HG03139 (cell line): ENCODE measurements at regions not wholly inside any gene's neighbourhood (a gene's known extent, or its start where the extent isn't known, plus 50 kb on each side); places are given as distances from the start of the nearest gene placed in this dataset.
"Not testable (repeated sequence)": the region's sequence is repeated elsewhere in the genome, so short reads cannot be mapped to it uniquely, and the experiment has no call there.

ENCODE experiments used
- ATAC-seq: cut with Tn5 transposase; IDR thresholded peaks from one replicate; pipeline ENCODE4 v1.9.1; 2021; ENCODE audit not compliant: unreplicated experiment

DNA sequence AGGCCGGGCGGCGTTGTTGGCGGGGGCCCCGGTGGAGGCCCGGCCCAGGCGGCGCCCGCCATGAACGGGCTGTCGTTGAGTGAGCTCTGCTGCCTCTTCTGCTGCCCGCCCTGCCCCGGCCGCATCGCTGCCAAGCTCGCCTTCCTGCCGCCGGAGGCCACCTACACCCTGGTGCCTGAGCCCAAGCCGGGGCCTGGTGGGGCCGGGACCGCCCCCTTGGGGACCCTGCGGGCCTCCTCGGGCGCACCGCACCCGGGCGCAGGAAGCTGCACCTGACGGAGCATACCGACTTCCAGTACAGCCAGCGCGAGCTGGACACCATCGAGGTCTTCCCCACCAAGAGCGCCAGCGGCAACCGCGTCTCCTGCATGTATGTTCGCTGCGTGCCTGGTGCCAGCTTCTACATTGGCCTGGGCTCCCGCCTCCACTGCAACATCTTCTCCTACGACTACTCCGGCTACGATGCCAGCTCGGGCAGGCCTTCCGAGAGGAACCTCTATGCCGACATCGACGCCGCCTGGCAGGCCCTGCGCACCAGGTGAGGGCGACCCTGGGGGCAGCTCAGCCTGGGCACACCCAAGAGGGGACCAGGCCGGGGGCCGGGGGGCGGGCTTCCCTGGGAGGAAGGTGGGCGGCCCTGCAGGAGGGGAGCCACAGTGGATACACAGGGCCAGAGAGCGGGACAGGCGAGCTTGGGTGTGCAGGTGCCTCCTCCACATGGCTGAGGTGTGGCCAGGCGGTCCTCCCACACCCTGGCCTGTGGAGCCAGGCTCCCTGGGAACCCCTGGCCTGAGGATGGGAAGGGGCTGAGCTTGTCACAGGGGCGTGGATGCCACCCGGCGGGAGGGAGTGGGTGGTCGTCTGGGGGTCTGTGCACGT, 201.6 kb downstream of the USP22 start:
- not testable (repeated sequence) for ATAC-seq

DNA sequence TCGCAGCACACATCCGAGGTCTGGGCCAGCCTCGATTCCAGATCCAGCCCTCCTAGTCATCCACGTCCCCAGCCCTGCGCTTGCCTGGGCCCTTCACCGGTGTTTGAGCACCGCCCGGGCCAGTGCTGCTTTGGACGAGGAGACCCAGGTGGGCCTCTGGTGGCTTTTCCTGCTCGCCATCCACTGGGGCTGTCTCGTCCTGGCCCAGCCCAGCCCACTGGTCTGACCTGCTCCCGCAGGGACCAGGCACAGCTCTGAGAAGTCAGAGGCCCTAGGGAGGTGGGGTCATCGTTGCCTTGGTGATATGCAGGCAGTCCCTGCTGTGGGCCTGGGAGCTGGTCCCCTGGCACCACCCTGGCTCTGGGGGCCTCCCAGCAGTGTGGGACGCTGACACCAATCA, 200.8 kb downstream of the USP22 start:
- ATAC-seq: not testable (repeated sequence)

DNA sequence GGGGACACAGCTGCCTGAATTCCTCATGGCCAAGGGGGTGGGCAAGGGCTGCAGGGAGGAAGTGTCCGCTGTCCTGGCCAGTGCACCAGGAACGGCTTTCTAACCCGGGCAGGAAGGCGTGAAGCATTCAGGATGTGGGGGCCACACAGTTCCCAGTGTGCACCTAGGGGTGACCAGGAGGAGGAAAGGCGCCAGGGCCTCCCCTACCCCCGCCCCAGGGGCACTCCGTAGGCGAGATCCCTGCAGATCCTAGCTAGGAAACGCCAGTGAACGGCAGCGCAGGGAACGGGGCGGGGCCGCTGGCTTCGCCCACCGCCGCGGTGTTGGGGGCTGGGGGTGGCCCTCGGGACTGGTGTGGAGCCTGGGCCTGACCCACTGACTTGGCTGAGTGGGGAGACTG, 199.6 kb downstream of the USP22 start:
- ATAC-seq: not testable (repeated sequence)

DNA sequence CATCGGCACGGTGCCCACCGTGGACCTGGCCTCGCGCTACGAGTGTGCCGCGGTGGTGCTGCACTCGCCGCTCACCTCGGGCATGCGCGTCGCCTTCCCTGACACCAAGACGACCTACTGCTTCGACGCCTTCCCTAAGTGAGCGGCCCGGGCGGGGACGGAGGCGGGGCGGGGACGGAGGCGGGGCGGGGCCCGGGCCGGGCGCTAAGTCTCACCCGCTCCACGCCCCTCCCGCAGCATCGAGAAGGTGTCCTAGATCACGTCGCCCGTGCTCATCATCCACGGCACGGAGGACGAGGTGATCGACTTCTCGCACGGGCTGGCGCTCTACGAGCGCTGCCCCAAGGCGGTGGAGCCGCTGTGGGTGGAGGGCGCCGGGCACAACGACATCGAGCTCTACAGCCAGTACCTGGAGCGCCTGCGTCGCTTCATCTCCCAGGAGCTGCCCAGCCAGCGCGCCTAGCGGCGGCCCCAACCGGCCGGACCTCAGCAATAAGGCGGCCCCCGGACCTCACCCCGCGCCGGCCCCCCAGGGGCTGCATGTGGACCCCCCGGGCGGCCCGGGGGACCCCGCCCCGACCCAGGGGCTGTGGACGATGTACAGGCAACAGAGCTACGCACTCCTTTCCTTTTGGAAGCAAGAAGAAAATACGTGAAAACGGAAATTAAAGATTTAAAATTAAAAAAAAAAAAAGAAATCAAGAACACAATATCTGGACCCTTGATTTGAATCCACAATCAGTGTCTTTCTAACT, 198.8 kb downstream of the USP22 start:
- ATAC-seq: not testable (repeated sequence)

DNA sequence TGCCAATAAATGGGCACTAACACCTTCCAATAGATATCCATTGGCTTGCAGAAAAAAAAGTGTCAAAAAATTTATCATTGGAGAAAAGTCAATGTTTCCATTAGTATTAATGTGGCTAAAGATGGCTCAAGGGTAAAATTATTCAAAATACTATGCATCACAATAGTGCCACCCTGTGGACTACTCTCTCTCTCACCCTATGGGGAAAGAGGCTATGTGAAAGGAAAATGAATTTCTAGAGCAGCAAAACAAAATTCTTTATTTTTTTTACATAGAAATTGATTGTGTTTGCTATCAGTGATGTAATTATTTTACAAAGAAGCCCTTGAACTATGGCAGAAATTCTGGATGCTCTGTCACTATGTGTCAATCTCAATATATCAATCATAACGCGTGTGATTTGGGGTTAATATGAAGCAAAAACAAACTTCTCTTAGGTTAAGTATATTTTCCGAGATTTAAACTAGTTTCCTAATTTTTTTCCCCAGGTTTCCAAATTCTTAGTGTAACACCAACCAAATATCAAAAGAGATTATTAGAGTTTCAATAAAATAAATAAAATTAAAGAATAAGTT, 193.9 kb downstream of the USP22 start:
- not testable (repeated sequence) for ATAC-seq

DNA sequence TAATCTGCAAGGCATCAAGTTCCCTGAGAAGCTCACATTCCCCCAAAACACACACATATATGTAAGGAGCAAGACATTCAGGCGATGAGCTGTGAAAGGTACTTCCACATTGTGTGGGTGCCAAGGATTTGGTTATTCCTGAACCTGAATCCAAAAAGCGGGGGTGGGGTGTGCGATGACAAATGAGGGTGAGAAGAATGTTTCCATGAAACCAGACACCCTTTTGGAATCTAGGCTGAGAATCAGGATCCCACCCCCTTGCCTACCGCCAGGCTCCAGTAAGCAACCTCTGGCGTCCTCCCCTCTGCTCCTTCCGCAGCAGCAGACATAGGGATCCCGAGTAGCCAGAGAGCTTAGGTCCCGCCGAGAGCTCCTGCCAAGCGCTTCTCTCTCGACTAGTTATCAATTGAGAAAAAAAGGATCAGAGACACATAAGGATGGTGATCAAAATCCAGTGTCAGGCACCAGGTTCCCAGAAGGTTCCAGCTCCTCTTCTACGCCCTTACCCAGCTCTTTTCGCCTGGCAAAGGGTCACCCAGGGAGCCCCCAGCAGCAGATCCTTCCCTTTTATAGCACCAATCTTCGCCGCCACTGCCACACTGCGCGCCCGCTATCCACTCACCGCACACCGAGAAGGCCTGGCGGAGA, 191.1 kb downstream of the USP22 start:
- not testable (repeated sequence) for ATAC-seq

DNA sequence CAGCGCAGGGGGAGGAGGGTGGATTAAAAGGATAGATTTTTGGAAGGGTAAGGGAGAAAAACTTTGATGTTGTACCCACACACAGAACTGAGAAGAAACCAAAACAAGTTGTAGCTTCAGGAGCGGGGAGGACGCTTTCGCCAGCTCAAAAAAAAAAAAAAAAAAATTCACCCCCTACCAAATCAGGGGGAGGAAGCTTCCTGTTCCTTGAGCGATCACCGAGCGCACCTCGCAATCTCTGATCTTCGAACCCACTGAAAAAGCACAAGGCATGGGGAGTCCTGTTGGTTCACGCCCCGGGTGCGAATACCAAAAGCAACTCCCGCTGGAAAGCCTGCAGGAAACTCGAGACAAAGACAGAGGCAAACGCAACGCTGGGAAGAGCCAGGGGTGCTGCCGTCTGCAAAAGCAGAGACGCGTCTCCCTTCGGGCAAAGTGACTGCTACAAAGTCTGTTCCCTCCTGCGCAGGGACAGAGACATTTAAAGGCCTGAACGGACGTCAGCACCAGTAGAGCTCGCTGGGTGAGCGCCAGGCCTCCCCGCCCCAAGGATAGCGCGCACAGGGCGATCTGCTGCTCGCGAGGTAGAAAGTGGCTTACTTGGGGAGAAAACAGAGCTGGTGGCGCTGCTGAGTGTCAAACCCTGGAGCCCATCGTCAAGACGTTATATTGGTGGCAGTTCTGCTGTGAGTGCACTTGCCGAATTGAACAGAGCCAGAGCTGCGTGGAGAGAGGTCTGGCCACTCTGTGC, 190.4 kb downstream of the USP22 start:
- no peak for ATAC-seq

DNA sequence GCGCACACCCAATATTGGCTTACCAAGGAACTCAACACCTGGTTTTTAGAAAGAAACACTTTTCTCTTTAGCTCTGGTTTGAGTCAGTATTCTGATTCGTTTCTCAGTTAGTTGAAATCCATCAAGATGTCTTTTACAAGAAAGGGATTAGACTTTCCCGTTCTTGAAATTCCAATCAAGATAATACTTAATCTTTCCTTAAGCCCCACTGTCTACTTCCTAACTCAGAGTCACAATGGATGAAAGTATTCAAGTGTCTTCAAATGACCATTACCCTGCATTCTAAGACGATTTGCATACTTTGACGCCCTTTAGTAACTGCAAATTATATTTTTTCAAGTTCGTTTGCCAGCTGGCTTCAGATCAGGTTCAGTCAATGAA, 189.8 kb downstream of the USP22 start:
- no peak for ATAC-seq

DNA sequence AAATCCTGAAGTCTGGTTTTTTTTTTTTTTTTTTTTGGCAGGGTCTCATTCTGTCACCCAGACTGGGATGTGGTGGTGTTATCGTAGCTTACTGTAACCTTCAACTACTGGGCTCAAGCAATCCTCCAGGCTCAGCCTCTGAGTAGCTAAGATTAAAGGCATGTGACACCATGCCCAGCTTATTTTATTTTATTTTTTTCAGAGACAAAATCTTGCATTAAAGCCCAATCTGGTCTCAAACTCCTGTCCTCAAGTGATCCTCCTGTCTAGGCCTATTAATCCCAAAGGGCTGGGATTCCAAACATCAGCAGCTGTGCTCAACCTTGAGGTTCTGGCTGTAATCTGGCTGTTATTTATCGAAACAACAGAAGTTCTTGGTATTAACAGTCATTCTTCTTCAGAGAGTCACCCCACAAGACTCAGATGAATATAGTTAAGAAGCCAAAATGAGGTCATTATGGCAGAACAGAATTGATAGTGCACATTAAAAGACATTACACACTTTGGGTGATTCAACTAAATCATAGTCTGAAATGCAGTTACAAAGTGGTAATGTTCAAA, 186.8 kb downstream of the USP22 start:
- ATAC-seq: not testable (repeated sequence)

DNA sequence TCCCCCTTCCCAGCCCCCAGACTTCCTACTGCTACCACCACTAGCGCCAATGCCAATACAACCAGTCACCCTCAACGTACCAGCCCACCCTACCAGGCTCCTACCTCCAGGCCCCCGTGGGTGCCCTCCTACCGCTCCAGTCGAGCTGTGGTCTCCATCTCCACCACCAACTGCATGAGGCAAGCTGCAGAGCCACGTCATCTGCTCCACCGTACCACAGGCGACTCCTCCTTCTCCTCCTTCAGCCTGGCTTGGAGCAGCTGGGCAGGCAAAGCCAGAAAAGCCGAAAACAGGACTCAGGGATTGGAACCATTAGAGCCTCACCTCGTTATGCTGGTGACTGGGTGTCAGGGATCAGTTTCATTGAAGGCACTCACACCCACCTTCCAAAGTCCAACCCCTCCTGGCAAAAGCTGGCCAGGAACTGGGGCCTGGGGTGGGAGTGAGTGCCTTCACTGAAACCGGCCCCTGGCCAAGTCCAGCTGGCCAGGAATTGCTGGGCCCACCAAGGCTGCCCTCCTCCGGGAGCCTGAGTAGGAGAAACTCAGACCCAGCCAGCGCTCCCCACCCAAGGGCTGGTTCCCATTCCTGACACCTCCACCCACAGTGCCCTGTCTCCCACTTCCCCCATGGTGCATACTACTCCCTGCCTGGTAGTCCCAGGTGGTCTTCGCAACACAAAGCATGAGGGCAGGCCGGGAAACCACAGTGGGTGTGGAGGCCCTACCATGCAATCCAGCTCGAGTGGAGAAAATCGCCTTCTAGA, 176.2 kb downstream of the USP22 start:
- ATAC-seq: not testable (repeated sequence)

DNA sequence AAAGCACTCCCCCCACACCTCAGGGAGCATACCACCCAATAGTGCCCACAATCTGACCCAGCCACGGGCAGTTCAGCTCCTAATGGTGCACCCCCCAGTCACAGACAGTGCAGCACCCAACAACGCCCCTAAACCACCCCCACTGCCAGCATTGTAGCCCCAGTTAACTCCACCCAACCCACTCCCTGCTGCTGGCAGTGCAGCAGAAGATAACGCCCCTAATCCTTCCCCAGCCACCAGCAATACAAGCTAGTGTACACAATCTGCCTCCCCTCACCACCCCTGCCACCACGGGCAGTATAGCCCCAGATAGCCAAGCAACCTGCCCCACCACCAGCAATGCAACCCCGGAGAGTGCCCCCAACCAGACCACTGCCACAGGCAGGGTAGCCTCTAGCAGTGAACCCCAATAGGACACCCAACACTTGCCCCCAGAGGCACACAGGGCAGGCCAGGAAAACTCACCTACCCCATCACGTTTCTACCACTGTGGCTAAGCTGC, 175.3 kb downstream of the USP22 start:
- not testable (repeated sequence) for ATAC-seq

DNA sequence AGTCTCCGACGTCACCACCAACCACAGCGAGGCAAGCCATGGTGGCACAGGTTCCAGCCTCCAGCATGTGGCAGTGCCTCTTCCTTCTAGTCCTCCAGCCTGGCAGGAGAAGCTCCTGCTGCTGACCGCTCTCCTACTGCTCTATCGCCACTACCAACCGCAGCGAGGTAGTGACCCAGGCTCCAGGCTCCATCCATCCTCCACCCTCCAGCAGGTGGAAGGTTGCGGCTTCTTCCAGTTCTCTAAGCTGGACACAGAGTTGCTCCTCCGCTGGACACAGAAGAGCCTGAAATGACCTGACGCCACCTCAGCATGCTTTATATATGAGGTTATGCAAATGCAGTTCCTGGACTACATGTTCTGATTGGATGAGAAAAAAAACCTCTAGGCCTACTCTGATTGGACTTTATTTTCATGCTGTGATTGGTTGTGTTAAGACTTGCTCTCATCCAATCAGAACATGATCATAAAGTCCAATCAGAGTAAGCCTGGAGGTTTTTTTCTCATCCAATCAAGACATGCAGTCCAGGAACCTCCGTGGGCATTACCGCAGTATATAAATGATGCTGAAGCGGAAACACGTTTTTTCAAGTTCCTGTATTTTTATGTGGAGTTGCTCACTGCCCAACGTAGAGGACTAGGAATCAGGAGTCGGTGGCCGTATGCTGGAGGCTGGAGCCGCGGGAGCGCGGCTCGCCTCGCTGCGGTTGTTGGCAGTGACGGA, 174.7 kb downstream of the USP22 start:
- not testable (repeated sequence) for ATAC-seq

DNA sequence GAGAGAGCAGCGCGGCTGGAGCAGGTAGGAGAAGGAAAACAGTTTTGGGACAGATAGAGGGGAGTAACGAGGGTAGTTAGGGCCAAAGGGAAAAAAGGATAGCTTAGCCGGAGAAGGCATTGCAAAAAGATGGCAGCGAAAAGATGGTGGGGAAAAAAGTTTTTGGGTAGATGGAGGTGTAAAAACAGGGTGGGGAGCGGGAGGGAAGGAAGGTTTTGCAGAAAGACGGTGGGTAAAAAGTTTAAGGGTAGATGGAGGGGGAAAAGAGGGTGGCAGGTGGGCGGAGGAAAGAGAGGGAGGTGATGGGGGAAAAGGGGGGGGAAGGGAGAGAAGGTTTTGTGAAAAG, 174.2 kb downstream of the USP22 start:
- not testable (repeated sequence) for ATAC-seq

DNA sequence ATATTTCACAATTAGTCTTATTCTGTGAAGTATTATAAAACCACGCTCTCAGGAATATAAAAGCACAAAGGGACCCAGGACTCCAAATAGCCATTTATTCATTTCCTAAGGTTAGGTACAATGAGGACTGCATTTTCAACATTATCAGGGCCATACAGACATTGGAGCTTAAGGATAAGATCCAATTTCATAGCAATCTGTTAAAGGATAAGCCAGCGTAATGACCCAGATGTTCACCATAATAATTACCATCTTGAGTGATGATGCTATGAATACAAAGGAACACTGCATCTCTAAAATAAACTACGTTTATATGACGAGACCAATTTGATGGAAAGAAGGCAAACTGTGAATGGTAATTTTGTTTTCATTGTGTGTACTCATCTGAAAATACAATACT, 169.6 kb downstream of the USP22 start:
- not testable (repeated sequence) for ATAC-seq

DNA sequence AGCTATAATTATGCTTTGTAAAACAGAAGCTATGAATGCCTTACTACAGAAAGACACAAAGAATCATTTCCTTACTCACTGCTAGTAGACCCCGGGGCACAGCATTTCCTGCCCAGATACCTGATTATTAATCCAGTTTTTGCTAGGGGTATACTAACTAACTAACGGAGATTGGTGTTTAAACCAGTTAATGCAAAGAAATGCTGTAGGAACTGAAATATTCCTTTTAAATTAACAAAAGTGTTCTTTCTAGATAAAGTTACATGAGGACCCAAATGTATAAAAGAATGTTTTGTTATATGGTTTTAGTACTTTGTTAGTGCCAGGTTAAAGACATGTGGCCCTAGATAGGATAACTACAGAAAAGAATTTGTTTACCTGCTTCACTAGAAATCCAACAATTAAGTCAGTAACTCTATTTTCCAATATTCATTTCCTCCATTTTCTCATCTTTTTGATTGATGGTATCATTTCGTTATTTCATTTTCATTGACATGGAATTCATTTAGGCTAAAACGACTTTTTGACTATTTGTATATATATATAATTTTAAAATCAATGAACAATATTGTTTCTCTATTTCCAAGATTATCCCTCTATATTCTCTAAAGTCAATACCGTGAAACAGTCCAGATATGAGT, 169.0 kb downstream of the USP22 start:
- ATAC-seq: not testable (repeated sequence)

DNA sequence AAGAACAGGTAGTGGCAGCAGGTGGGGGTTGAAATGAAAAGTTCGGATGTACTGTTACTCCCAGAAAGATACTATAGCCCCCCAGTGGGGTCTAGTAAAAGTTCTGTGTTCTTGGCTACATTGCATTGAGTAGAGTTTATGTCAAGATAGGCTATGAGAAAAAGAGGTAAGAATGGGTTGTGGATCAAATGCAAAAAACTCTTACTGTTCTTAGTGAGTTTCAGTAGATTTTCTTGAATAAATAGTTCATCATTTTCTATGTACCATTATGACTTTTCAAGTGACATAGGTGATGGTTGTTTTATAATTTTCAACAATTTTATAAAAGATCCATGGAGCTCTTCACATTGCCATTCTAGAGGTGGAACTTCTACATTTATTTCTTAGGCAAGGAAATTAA, 165.4 kb downstream of the USP22 start:
- ATAC-seq: not testable (repeated sequence)

DNA sequence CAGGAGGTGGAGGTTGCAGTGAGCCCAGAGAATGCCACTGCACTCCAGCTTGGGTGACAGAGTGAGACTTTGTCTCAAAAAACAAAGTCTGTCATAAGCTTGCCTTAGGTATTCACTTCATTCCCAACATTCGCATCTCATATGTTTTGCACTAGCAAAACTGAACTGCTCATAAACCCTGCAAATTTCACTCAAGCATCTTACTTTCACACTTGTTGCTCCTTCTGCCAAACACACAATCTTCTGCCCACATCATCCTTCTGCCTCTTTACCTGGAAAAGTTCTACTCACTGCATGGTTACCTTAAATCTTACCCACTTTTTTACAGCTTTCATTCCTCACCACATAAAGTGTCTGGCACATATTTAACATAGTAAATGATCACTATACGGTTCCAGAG, 152.5 kb downstream of the USP22 start:
- ATAC-seq: no peak

DNA sequence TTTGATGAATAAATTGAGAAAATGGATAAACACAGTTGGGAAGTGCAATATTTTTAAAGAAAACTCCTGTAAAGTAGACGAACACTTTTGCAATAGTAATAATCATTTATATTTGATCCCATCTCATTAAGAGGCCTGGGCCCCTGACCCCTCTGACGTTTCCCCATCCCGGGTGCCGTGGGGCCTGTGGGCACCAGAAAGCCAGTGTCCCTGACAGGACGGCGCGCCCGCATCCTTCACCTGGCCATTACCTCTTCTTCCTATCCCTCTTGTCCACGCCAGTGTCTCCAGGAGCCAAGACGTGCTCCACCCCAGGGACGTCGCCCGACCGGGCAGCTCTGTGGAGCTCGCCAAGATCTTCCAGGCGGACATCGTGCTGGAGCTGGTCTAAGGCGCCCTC, 147.4 kb downstream of the USP22 start:
- not testable (repeated sequence) for ATAC-seq
